Bone marrow (tissue), 2 donors: ENCODE measurements at regions not wholly inside any gene's neighbourhood (a gene's known extent, or its start where the extent isn't known, plus 50 kb on each side); places are given as distances from the start of the nearest gene placed in this dataset.

Experiments
- DNase-seq, 2 donors: peaks; one replicate each; lab custom pipeline; 2025; lab: John Stamatoyannopoulos, UW

GRCh38 chr2:156088587-156088986, 243.9 kb downstream of the NR4A2 start:
- DNase-seq: no peak

- no peak for DNase-seq
Measured at GRCh38 chr2:156087875-156088274, 244.6 kb downstream of the NR4A2 start.

GRCh38 chr2:156083763-156084493, 248.6 kb downstream of the NR4A2 start:
- no peak for DNase-seq

GRCh38 chr2:156079845-156080244, 252.7 kb downstream of the NR4A2 start:
- no peak for DNase-seq

GRCh38 chr2:156077041-156077742, 255.3 kb downstream of the NR4A2 start:
- no peak for DNase-seq

- DNase-seq: no peak
Measured at GRCh38 chr2:156065912-156066311, 266.6 kb downstream of the NR4A2 start.

GRCh38 chr2:156064540-156064939, 268.0 kb downstream of the NR4A2 start:
- no peak for DNase-seq

GRCh38 chr2:156057647-156058046, 274.9 kb downstream of the NR4A2 start:
- DNase-seq: no peak

- no peak for DNase-seq
Measured at GRCh38 chr2:156054983-156055382, 277.5 kb downstream of the NR4A2 start.

GRCh38 chr2:156046900-156047299, 285.6 kb downstream of the NR4A2 start:
- no peak for DNase-seq

- no peak for DNase-seq
Measured at GRCh38 chr2:156042895-156043294, 289.6 kb downstream of the NR4A2 start.

- DNase-seq: no peak
Measured at GRCh38 chr2:156038021-156038420, 294.5 kb downstream of the NR4A2 start.

GRCh38 chr2:156037482-156037881, 295.0 kb downstream of the NR4A2 start:
- DNase-seq: no peak

- no peak for DNase-seq
Measured at GRCh38 chr2:156031121-156031520, 301.4 kb downstream of the NR4A2 start.

GRCh38 chr2:156023229-156023869, 309.2 kb downstream of the NR4A2 start:
- no peak for DNase-seq

- no peak for DNase-seq
Measured at GRCh38 chr2:156021146-156022040, 311.1 kb downstream of the NR4A2 start.

- no peak for DNase-seq
Measured at GRCh38 chr2:156019341-156019740, 313.2 kb downstream of the NR4A2 start.

- no peak for DNase-seq
Measured at GRCh38 chr2:156017341-156017885, 315.1 kb downstream of the NR4A2 start.

GRCh38 chr2:156009293-156009692, 323.2 kb downstream of the NR4A2 start:
- DNase-seq: no peak

GRCh38 chr2:156006721-156007618, 325.6 kb downstream of the NR4A2 start:
- DNase-seq: no peak
